ENCODE measurements at regions not wholly inside any gene's neighbourhood (a gene's known extent, or its start where the extent isn't known, plus 50 kb on each side); places are given as distances from the start of the nearest gene placed in this dataset.

DNA sequence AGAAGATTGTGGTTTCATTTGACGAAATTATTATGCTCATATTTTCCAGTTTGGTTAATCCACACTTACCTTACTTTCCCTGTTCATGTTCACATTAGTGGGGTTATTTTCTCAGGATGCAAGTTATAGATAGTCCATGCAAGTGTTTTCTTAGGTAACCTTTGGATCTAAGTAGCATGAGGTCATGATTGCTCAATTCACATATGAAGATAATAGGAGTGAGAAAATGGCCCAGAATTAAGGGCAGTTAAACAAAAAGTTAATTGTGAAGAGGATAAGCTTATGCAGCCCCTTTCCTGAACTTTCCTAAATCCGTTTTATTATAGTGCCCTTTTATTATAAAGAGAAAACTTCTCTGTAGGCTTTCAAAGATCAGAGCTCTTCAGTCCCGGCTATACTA is 83.4 kb downstream of the CD200R1L start:
- no peak overlapping the region for H3K56ac ChIP-seq (ENCODE audit: extremely low read depth, insufficient read depth, low read length)
- H3K4me3 ChIP-seq (ENCODE audit: insufficient read depth, low read depth, low read length): no peak overlapping the region
- no peak overlapping the region for H2BK5ac ChIP-seq (ENCODE audit: low read depth, low read length, poor library complexity, severe bottlenecking)
- no CpG with 5 or more reads among the region's 3 CpGs for WGBS, 2 experiments (ENCODE audit: extremely low coverage in 2 of 2, insufficient read length in 1 of 2)
- H2BK15ac ChIP-seq (ENCODE audit: low read depth, low read length): no peak overlapping the region
- H3K9me1 ChIP-seq (ENCODE audit: insufficient read depth, low read length): peaks cover 6% of the 10 kb centered on the region; the same call in 1 of the 2 replicates
- CTCF ChIA-PET: no interaction called here
- no peak for TF ChIP-seq CHD1 (IDR thresholded peaks at IDR 0.05; ENCODE audit: low read depth, low read length)
- TF ChIP-seq CEBPB (IDR thresholded peaks at IDR 0.05; ENCODE audit: low read depth, low read length): peak; percentile 28
- H2AK5ac ChIP-seq (ENCODE audit: low read depth, low read length): no peak overlapping the region
- intact Hi-C loops (cut with micrococcal nuclease) (no loop called here), dilution Hi-C loops (cut with HindIII; ENCODE audit: low sequenced_read_pairs, unreplicated experiment) (no loop called here), in situ Hi-C loops (cut with MboI; ENCODE audit: low sequenced_read_pairs) (no loop called here)
- POLR2A ChIA-PET (ENCODE audit: unreplicated experiment): no interaction called here
- H2BK20ac ChIP-seq (ENCODE audit: low read depth, low read length): no peak overlapping the region
- H3K23ac ChIP-seq (ENCODE audit: low read depth, low read length): no peak overlapping the region
- no peak for DNase-seq
- H3K14ac ChIP-seq (replicated peaks; ENCODE audit: low read depth, low read length): no peak overlapping the region
- peaks cover 8% of the 10 kb centered on the region for H3K4me1 ChIP-seq (ENCODE audit: control insufficient read depth, insufficient read depth, low read length)
- no peak overlapping the region for H3K18ac ChIP-seq (ENCODE audit: low read depth, low read length)
- H4K8ac ChIP-seq (ENCODE audit: low read depth in 2 of 2, low read length in 2 of 2): no peak overlapping the region
- H3K27ac ChIP-seq (ENCODE audit: insufficient read depth, low read length): no peak overlapping the region
- H3K4ac ChIP-seq (ENCODE audit: low read depth, low read length): no peak overlapping the region
- H3K4me2 ChIP-seq (ENCODE audit: low read depth, low read length): no peak overlapping the region
- ATAC-seq (ENCODE audit: low read depth): no peak
- no peaks in the 10 kb centered on the region for H4K20me1 ChIP-seq (ENCODE audit: insufficient read depth, low read length)
- no peak overlapping the region for H3K9ac ChIP-seq (ENCODE audit: low read depth, low read length)
- no peaks in the 10 kb centered on the region for H3K27me3 ChIP-seq (ENCODE audit: control insufficient read depth, insufficient read depth, low read length)
- H2BK120ac ChIP-seq (ENCODE audit: low read depth, low read length): no peak overlapping the region
- no peak overlapping the region for H2AFZ ChIP-seq (replicated peaks; ENCODE audit: low read length, poor library complexity)
- BruUV-seq (replicated peaks): no TSS peak
- H3K9me3 ChIP-seq (ENCODE audit: control insufficient read depth, insufficient read depth, low read length): no peaks in the 10 kb centered on the region
- H4K91ac ChIP-seq (ENCODE audit: insufficient read depth, low read depth, low read length): no peak overlapping the region
- no peaks in the 10 kb centered on the region for H3K79me1 ChIP-seq (ENCODE audit: low read depth in 1 of 2, low read length in 2 of 2)
- no peaks in the 10 kb centered on the region for H3K36me3 ChIP-seq (ENCODE audit: control insufficient read depth, insufficient read depth, low read length)
- H4K5ac ChIP-seq (ENCODE audit: low read depth, low read length): no peak overlapping the region
- H2AK9ac ChIP-seq (replicated peaks; ENCODE audit: low read depth, low read length, poor library complexity): no peak overlapping the region

Measured in IMR-90 (cell line).